HEK293T (cell line): ENCODE measurements at regions not wholly inside any gene's neighbourhood (a gene's known extent, or its start where the extent isn't known, plus 50 kb on each side); places are given as distances from the start of the nearest gene placed in this dataset.

ENCODE experiments used
- BHLHE40 ChIP-seq: fragments of 450-650 bp; IDR thresholded peaks from 2 replicates; pipeline ENCODE4 v1.6.1; 2016; ENCODE audit warnings: mild to moderate bottlenecking, moderate library complexity, borderline replicate concordance
- FOXM1 ChIP-seq: fragments of 450-650 bp; IDR thresholded peaks from 2 replicates; pipeline ENCODE4 v1.6.1; 2017; ENCODE audit warnings: mild to moderate bottlenecking, borderline replicate concordance
- SUZ12 ChIP-seq: fragments of 450-650 bp; IDR thresholded peaks from 2 replicates; pipeline ENCODE4 v1.6.1; 2016; ENCODE audit warnings: mild to moderate bottlenecking

DNA sequence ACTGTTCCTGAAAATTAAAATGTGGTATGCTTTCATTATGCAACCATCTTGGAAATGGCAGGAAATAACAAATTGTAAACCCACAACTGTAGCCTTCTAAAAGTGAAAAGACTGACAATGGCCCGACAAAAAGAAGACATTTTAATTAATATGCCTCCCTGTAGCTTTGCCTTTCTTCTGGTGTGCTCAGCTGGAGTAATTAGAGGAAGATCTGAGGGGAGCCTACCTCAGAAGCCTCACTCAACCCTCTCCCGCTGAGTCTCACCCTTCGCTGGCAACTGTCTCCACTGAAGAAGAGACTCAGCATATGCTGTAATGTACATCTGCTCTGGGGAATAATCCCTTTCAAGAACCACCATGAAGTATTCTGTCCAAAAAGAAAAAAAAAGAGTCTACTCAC lies 104.7 kb upstream of the SETMAR start:
- TF ChIP-seq BHLHE40 = no peak
- no peak for TF ChIP-seq FOXM1
- TF ChIP-seq SUZ12 = no peak
